ENCODE measurements at regions not wholly inside any gene's neighbourhood (a gene's known extent, or its start where the extent isn't known, plus 50 kb on each side); places are given as distances from the start of the nearest gene placed in this dataset.
"Not testable (repeated sequence)": the region's sequence is repeated elsewhere in the genome, so short reads cannot be mapped to it uniquely, and the experiment has no call there.

DNA sequence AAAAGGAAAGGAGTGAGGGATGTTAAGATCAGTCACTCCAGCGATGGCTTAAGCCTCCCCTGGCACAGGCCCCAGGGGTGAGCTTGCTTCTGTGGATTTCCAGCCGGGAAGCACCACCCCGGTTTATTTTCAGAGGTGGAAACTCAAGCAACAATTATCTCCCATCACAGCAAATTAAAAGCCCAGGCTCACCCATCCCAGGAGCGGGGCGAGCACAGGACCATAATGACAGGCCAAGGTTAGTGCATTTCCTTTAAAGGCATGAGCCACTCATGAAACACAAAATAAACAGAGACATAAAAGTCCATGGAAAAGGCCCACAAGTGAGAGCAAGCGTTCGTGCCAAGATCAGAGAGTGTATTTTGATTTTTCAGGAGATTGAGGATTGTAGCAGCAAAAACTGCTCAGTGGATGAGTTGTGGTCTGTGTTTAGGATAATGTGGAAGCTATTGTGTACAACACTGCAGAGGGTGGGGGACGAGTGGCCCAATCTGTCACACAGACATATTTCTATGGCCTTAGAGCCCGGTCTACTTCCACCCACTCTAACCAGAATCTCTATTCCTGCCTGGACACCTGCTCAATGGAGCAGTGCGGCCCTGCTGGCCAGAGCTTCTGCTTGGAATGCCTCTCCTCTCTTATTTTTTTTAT, 111.4 kb upstream of the CDC42EP3 start:
- DNase-seq, result no peak

GRCh38 chr2:37783545-37783944, 112.1 kb upstream of the CDC42EP3 start:
- DNase-seq, result no peak

GRCh38 chr2:37784071-37784758, 112.8 kb upstream of the CDC42EP3 start:
- no peak for DNase-seq

DNA sequence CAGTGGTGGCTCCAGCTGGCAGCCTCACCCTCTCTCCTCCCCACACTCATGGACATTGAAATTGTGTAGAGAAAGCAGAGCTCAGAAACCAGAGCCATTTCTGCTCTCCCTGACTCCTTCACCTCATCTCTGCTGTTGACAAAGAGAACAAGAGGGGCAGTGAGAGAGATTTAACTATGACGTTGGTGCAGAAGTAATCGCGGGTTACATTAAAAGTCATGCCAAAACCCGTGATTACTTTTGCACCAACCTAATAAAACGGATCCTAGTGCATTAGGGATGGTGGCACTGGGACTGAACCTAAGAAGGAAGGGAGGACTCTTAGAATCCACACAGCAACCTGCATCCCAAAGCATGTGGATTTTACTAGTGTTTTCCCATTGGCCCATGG, 113.3 kb upstream of the CDC42EP3 start:
- DNase-seq, result no peak

DNA sequence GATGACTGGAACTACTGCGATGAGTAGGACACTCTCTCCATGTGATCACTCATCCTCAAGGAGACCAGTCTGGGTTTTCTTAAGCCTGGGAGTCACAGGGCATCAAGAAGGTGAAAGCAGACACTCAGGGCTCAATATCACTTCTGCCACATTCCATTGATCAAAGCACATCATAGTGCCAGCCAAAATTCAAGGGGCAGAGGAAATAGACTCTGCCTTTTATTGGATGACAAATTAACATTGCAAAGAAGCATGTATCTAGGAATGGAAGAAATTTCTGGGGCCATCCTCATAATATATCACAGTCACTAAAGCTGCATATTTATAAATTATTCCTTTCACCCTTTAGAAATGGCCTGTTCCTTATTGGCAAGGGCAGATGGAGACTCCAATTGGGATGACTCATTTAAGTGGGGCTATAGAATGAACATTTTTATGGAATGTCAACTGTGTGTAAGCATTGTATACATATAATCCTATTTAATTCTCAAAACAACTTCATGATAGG, 114.8 kb upstream of the CDC42EP3 start:
- no peak for DNase-seq

GRCh38 chr2:37786854-37787253, 115.4 kb upstream of the CDC42EP3 start:
- DNase-seq, result peak in 1 of 2 experiments; percentile 21

GRCh38 chr2:37788602-37789209, 117.3 kb upstream of the CDC42EP3 start:
- DNase-seq, result no peak

DNA sequence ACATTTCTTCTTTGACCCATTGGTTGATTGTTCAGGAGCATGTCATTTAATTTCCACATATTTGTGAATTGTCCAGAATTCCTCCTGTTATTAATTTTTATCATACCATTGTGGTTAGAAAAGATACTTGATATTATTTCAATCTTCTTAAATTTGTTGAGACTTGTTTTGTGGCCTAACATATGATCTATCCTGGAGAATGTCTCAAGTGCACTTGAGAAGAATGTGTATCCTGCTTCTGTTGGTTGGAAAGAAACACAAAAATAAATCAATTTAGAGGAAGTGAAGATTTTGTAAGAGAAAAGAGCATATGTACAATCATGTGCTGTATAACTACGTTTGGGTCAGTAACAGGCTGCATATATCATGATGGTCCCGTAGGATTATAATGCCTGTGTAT, 118.6 kb upstream of the CDC42EP3 start:
- no peak for DNase-seq

DNA sequence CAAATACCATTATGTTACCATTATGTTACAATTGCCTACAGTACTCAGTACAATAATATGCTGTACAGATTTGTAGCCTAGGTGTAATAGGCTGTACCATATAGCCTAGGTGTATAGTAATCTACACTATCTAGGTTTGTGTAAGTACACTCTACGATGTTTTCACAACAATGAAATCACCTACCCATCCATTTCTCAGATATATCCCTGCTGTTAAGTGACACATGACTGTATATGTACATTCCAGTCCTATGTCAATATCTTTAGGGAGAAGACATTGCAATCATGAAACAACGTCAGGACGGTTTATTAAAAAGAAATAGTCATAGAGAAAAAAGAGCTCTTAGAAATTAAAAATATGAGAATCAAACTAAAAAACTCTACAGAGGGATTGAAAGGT, 119.0 kb upstream of the CDC42EP3 start:
- DNase-seq, result no peak

GRCh38 chr2:37792366-37792765, 120.9 kb upstream of the CDC42EP3 start:
- no peak for DNase-seq

GRCh38 chr2:37793004-37793403, 121.6 kb upstream of the CDC42EP3 start:
- DNase-seq, result no peak

DNA sequence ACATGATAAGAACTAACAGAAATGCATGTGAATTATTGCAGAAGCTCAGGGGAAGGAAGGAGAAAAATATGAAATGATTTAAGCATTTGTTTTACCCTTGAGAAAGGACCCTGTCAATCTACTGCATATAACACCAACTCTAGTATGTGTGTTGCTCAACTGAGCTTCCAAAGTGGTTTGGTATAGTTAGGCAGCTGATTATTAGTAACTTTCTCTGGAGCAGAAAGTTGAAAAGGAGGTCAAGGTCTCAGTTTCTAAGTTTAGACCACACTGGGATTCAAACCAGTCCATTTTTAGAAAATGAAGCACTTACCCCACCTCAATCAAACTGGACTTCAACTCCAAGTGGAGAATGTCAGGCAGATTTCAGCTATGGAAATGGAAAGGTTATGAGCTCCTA, 123.3 kb upstream of the CDC42EP3 start:
- no peak for DNase-seq

DNA sequence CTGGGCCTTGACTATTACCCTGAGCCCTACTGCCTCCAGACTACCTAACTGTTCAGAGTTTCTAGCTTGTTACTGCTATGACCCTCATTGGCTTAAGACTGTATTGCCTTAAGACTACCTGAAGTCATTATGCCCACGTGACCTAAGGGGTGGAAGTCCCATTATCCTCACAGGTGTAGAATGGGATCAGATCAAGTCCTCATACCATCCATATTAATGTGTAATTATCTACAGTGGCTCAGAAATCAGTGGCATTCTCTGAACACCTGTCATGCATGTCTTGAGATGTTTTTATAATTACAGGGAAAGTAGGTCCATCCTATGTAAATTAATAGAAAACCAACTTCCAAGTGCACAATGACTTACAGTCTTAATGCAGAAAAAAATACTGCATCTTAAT, 124.0 kb upstream of the CDC42EP3 start:
- no peak for DNase-seq

GRCh38 chr2:37795938-37796337, 124.5 kb upstream of the CDC42EP3 start:
- no peak for DNase-seq

DNA sequence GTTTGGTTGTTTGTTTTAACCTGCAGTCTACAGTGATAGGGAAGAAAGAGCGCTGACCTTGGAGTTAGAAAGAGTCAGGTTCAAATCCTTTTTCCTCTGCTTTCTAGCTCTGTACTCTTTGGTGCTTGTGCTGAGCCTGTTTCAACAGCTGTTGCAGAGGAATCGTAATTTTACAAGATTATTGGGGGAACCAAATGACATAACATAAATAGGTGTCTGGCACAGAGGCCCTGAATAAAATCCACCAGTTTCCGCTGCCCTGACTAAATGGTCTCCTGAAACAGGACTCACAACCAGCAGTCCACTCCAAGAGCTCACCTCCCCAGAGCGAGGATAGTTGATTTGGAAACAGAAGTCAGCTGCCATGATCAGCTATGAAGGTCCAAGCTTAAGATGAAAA, 125.0 kb upstream of the CDC42EP3 start:
- DNase-seq, result no peak

- DNase-seq, result no peak
Measured at GRCh38 chr2:37797081-37797480, 125.6 kb upstream of the CDC42EP3 start.

GRCh38 chr2:37798315-37799005, 126.6 kb upstream of the RMDN2 start:
- DNase-seq, result no peak

- no peak for DNase-seq
Measured at GRCh38 chr2:37800176-37800858, 124.8 kb upstream of the RMDN2 start.

- DNase-seq, result no peak
Measured at GRCh38 chr2:37802211-37802752, 122.8 kb upstream of the RMDN2 start.

DNA sequence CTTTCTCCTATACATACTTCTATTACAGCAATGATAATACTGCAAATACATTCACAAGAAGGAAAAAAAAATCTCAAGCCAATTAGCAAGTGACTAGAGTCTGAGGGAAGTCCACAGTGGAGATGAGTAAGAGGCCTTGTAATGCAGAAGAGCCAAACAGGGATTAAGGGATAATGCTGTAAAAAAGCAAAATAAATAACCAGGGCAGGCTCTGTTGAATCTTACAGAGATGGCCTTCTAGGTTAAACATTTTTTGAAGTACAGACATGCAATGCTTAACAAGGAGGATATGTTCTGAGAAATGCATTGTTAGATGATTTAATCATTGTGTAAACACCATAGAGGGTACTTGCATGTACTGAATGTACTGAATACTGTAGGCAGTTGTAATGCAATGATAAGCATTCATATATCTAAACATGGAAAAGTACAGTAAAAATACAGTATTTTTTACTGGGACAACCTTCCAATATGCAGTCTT, 122.1 kb upstream of the RMDN2 start:
- DNase-seq, result no peak

DNA sequence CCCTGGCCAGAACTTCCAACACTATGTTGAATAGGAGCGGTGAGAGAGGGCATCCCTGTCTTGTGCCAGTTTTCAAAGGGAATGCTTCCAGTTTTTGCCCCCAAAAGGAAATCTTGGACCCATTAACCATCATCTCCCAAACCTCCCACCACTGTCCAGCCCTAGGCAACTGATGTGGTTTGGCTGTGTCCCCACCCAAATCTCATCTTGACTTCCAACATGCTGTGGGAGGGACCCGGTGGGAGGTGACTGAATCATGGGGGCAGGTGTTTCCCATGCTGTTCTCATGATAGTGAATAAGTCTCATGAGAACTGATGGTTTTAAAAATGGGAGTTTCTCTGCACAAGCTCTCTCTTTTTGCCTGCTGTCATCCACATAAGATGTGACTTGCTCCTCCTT, 119.1 kb upstream of the RMDN2 start:
- not testable (repeated sequence) for DNase-seq

- DNase-seq, result no peak
Measured at GRCh38 chr2:37809525-37809924, 115.6 kb upstream of the RMDN2 start.

Measured in NCI-H1930 (cell line).